ENCODE measurements at regions not wholly inside any gene's neighbourhood (a gene's known extent, or its start where the extent isn't known, plus 50 kb on each side); places are given as distances from the start of the nearest gene placed in this dataset.

DNA sequence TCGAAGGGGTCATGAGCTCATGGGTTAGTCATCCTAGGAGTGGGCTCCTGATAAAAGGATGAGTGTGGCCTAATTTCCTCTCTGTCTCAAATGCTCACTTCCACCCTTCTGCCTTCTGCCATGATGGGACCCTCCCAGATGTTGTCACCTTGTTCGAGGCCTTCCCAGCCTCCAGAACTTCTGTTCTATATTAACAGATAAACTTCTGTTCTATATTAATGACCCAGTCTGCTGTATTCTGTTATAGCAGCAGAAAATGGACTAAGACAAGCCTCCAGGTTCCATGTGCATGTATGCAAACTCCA lies 583.2 kb downstream of the GLRX3 start:
- Mint-ChIP-seq H3K4me1 (ENCODE audit: low read depth, unreplicated experiment) (no peaks in the 10 kb centered on the region), H3K4me3 (ENCODE audit: low read depth, unreplicated experiment) (no peak overlapping the region), H3K9me3 (ENCODE audit: low read depth, unreplicated experiment) (peaks cover 4% of the 10 kb centered on the region), H3K27me3 (ENCODE audit: unreplicated experiment) (no peaks in the 10 kb centered on the region), H3K36me3 (ENCODE audit: insufficient read depth, unreplicated experiment) (no peaks in the 10 kb centered on the region), H3K27ac (ENCODE audit: unreplicated experiment) (no peak overlapping the region)
- BruUV-seq (replicated peaks): no TSS peak
- intact Hi-C loops (cut with micrococcal nuclease; ENCODE audit: unreplicated experiment): no loop called here
- DNase-seq: no peak
- CTCF ChIA-PET: no interaction called here
- TF ChIP-seq, protein P1, sequence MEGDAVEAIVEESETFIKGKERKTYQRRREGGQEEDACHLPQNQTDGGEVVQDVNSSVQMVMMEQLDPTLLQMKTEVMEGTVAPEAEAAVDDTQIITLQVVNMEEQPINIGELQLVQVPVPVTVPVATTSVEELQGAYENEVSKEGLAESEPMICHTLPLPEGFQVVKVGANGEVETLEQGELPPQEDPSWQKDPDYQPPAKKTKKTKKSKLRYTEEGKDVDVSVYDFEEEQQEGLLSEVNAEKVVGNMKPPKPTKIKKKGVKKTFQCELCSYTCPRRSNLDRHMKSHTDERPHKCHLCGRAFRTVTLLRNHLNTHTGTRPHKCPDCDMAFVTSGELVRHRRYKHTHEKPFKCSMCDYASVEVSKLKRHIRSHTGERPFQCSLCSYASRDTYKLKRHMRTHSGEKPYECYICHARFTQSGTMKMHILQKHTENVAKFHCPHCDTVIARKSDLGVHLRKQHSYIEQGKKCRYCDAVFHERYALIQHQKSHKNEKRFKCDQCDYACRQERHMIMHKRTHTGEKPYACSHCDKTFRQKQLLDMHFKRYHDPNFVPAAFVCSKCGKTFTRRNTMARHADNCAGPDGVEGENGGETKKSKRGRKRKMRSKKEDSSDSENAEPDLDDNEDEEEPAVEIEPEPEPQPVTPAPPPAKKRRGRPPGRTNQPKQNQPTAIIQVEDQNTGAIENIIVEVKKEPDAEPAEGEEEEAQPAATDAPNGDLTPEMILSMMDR (IDR thresholded peaks at IDR 0.05; ENCODE audit: unreplicated experiment): no peak

DNA sequence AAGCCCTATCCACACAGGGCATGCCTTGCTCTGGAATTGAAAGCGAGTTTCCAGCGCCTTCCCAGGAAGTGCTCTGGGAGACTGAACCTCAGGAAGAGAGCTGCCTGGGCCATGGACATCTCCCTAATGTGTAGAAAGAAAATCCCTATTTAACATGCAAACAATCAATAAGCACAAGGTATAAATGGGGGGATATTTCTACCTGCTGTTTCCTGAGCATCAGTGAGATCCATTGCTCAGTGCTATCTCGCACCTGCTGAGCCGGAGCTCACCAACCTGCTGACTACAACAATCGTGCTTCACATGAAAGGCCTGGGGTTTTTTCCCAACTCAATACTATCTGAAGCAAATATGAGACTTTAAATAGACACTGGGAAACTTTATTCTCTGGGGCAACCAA lies 584.0 kb downstream of the GLRX3 start:
- H3K27ac Mint-ChIP-seq (ENCODE audit: unreplicated experiment): no peak overlapping the region
- H3K27me3 Mint-ChIP-seq (ENCODE audit: unreplicated experiment): no peaks in the 10 kb centered on the region
- no peaks in the 10 kb centered on the region for H3K4me1 Mint-ChIP-seq (ENCODE audit: low read depth, unreplicated experiment)
- BruUV-seq (replicated peaks): no TSS peak
- TF ChIP-seq, protein P1 (IDR thresholded peaks at IDR 0.05; ENCODE audit: unreplicated experiment): no peak
- CTCF ChIA-PET: no interaction called here
- no peaks in the 10 kb centered on the region for H3K36me3 Mint-ChIP-seq (ENCODE audit: insufficient read depth, unreplicated experiment)
- intact Hi-C loops (cut with micrococcal nuclease; ENCODE audit: unreplicated experiment): no loop called here
- peaks cover 4% of the 10 kb centered on the region for H3K9me3 Mint-ChIP-seq (ENCODE audit: low read depth, unreplicated experiment)
- DNase-seq: no peak
- H3K4me3 Mint-ChIP-seq (ENCODE audit: low read depth, unreplicated experiment): no peak overlapping the region

DNA sequence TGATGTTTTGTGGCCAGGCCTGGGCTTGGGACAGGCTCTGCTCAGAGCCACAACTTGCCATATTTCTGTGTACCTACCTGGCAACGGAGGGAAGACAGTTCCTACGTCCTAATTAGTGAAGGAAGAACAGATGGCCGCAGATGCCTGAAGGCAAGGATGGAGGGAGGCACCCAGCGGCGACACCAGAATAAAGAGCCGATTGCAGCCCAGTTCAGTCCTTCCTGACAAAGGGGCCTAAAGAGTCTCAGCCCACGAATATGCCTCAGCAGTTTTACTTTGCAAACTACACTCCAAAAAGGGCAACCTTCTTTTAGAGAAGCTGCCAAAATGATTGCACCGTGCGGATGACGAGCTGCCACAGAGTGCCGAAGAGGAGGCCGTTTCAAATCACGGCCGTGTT lies 585.8 kb downstream of the GLRX3 start:
- CTCF ChIA-PET: no interaction called here
- H3K9me3 Mint-ChIP-seq (ENCODE audit: low read depth, unreplicated experiment): peaks cover 4% of the 10 kb centered on the region
- BruUV-seq (replicated peaks): no TSS peak

DNA sequence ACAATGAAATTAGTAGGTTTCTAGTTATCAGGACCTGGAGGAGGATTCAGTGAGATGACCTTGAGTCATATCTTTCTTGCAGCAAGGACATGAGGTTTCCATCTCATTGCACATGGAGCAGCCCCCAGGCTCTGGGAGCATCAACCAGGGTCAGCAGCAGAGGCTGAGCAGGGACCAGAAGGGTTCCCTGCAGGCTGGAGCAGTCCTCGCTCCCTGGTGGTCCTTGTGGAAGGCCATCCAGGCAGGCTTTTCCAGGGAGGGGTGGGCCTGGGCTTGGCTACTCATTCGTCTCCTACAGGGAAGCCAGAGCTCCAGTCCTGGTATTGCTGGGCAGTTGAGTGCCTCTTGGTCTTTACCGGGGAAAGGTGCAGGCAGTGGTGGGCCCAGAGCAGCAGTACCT lies 587.5 kb downstream of the GLRX3 start:
- CTCF ChIA-PET: no interaction called here
- intact Hi-C loops (cut with micrococcal nuclease; ENCODE audit: unreplicated experiment): no loop called here
- no TSS peak for BruUV-seq (replicated peaks)
- no peaks in the 10 kb centered on the region for H3K27me3 Mint-ChIP-seq (ENCODE audit: unreplicated experiment)
- H3K9me3 Mint-ChIP-seq (ENCODE audit: low read depth, unreplicated experiment): no peaks in the 10 kb centered on the region
- no peaks in the 10 kb centered on the region for H3K36me3 Mint-ChIP-seq (ENCODE audit: insufficient read depth, unreplicated experiment)
- H3K27ac Mint-ChIP-seq (ENCODE audit: unreplicated experiment): no peak overlapping the region
- H3K4me1 Mint-ChIP-seq (ENCODE audit: low read depth, unreplicated experiment): no peaks in the 10 kb centered on the region
- TF ChIP-seq, protein P1 (IDR thresholded peaks at IDR 0.05; ENCODE audit: unreplicated experiment): no peak
- no peak overlapping the region for H3K4me3 Mint-ChIP-seq (ENCODE audit: low read depth, unreplicated experiment)
- DNase-seq: no peak

More for the DNA sequence above, 585.8 kb downstream of the GLRX3 start:
- intact Hi-C loops (cut with micrococcal nuclease; ENCODE audit: unreplicated experiment): no loop called here
- Mint-ChIP-seq H3K36me3 (ENCODE audit: insufficient read depth, unreplicated experiment) (no peaks in the 10 kb centered on the region), H3K27ac (ENCODE audit: unreplicated experiment) (no peak overlapping the region), H3K4me1 (ENCODE audit: low read depth, unreplicated experiment) (no peaks in the 10 kb centered on the region), H3K4me3 (ENCODE audit: low read depth, unreplicated experiment) (no peak overlapping the region), H3K27me3 (ENCODE audit: unreplicated experiment) (no peaks in the 10 kb centered on the region)
- TF ChIP-seq, protein P1 (IDR thresholded peaks at IDR 0.05; ENCODE audit: unreplicated experiment): no peak
- no peak for DNase-seq

DNA sequence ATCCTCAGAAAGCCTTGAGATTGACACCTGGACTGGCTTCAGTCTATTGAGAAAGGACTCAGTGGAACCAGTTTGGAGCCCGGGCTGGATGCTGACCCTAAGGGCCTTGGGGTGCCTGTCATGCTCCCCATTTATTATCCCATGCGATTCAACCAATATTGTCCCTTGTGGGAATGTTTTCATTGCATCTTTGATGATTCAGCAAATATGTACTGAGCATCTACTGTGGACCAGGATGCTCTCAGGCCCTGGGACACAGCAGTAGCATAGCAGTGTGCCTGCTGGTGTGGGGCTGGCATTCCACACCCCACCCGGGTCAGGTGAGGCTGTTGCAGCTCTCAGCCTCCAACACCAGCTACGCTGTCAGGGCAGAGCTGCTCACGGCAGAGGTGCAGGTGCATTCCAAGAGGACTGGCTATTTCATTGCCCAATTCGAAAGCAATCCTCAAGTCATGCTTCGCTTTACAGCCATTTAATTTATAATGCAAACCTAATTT lies 586.0 kb downstream of the TCERG1L start:
- H3K4me1 Mint-ChIP-seq (ENCODE audit: low read depth, unreplicated experiment): no peaks in the 10 kb centered on the region
- no peaks in the 10 kb centered on the region for H3K27me3 Mint-ChIP-seq (ENCODE audit: unreplicated experiment)
- H3K27ac Mint-ChIP-seq (ENCODE audit: unreplicated experiment): no peak overlapping the region
- H3K4me3 Mint-ChIP-seq (ENCODE audit: low read depth, unreplicated experiment): no peak overlapping the region
- no TSS peak for BruUV-seq (replicated peaks)
- TF ChIP-seq, protein P1 (IDR thresholded peaks at IDR 0.05; ENCODE audit: unreplicated experiment): no peak
- no peak for DNase-seq
- CTCF ChIA-PET: no interaction called here
- peaks cover 3% of the 10 kb centered on the region for H3K9me3 Mint-ChIP-seq (ENCODE audit: low read depth, unreplicated experiment)
- intact Hi-C loops (cut with micrococcal nuclease; ENCODE audit: unreplicated experiment): no loop called here
- H3K36me3 Mint-ChIP-seq (ENCODE audit: insufficient read depth, unreplicated experiment): no peaks in the 10 kb centered on the region
